ENCODE measurements at regions not wholly inside any gene's neighbourhood (a gene's known extent, or its start where the extent isn't known, plus 50 kb on each side); places are given as distances from the start of the nearest gene placed in this dataset.
"Not testable (repeated sequence)": the region's sequence is repeated elsewhere in the genome, so short reads cannot be mapped to it uniquely, and the experiment has no call there.

DNA sequence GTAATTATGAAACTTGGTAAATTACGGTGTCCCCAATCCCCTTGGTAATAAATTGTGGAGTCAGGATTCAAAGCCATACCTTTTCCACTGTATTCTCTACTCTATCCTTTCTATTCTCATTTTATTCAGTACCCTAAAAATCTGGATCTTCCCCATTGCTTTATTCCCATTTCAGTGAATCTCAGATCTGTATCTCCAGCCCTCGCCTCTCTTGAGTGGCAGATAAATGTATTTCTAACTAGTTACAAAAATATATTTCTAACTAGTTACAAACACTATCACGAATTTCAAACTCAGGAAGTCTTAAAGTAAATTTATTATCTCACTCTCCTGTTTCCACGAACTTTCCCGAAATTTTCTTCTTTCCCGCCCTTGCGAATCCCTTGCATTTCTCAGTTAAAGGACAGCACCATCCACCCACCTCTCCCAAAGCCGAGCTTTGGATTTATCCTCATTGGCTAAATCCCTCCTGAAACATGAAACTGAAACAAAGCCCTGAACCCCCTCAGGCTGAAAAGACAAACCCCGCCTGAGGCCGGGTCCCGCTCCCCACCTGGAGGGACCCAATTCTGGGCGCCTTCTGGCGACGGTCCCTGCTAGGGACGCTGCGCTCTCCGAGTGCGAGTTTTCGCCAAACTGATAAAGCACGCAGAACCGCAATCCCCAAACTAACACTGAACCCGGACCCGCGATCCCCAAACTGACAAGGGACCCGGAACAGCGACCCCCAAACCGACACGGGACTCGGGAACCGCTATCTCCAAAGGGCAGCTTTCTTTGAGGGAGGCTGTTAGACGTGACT is 164.3 kb upstream of the PABPC3 start:
- DNase-seq, result no peak

DNA sequence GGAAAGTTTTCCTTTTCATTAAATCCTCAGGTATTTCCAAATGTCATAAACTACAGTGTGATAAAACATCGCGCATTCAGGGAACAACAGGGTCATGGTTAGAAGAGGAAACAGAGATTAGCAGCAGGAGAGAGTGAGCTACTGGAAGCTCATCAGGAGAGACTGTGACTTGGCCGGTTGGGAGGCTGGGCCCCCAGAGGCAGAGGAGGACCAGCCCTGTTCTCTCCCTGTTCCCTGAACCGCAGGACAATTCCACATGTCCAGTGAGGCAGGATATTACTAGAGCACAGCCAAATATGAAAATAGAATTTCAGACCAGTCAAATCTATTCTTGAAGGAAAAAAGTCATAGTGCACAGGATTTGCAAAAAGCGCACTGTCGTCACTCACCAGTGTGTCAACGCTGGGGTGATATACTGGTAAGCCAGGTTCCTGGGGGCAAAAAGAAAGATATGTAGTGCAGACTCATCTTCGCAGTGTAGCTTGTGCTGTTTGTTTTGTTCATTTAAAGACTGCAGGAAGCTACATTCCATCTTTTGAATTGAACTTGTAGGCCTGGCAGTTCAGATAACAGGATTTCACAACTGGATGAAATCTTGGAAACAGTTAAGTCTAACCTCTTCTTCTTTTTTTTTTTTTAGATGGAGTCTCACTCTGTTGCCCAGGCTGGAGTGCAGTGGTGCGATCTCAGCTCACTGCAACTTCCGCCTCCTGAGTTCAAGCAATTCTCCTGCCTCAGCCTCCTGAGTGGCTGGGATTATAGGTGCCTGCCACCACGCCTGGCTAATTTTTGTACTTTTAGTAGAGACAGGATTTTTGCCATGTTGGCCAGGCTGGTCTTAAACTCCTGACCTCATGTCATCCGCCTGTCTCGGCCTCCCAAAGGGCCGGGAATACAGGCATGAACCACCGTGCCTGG is 162.6 kb upstream of the PABPC3 start:
- DNase-seq, result not testable (repeated sequence)

DNA sequence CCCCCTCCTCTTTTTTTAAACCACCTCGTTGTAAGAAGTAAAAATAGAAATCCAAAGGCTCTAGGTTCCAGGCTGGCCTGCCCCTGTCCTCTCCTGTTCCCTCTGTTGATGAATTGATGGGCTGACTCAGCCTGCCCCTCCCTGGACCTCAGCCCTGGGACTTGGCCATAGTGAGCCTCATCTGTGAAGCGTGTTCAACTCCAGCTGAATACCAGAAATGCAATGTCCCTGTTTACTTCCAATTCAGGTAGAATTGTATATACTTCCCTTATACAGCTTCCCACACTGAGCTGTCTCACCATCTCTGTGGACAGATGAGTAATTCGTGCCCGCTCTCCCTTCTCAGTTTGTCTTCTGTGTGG is 161.9 kb upstream of the PABPC3 start:
- not testable (repeated sequence) for DNase-seq

DNA sequence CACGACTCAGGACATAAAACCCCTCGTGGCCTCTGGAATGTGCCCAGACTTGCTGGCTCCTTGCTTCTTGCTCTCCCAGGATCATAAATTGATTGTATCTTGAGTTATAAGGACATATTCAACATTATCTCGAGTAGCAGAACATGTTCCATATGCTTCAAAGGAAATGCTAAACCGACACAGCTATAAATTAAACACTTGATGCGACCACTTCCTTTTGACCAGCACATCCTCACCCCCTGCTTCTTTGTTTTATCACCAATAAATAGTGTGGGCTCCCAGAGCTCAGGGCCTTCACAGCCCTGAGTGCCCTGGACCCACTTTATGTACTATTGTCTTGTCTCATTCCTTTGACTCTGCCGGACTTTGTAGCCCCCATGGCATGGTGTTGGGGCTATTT is 157.0 kb upstream of the PABPC3 start:
- DNase-seq, result no peak

DNA sequence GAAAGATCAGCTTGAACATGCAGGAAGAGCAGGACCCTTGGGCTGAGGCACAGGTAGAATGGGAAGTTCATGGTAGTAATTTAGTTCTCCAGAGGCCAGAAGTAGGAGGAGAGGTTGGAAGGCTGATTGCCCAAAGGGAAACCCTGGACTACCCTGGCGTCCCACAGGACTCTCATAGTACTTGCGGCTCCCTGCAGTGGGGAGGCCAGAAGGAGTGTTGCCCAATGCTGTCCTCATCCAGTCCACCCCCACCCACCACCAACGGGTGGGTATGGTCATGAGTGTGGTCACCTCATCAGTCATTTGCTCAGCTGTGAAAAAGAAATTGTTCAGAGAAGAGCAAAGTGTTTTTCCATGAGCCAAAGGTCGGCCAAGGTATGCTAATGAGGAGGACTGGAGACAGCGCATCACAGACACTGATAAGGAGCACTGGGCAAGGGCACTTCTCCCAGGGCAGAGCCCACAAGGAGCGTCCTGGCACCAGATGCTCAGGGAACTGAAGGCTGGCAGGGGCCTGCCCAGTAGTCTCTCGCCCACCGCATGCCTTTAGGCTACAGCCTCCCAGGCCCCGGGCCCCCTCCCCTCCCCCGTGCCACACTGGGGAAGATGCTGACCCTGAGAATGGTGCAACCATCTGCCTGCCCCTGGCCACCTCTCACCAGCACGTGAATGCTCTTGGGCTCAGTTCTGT is 154.8 kb upstream of the PABPC3 start:
- DNase-seq, result not testable (repeated sequence)

GRCh38 chr13:24943136-24943535 is 152.8 kb upstream of the PABPC3 start:
- no peak for DNase-seq

- DNase-seq, result not testable (repeated sequence)
Measured at GRCh38 chr13:24944073-24944472, 151.9 kb upstream of the PABPC3 start.

DNA sequence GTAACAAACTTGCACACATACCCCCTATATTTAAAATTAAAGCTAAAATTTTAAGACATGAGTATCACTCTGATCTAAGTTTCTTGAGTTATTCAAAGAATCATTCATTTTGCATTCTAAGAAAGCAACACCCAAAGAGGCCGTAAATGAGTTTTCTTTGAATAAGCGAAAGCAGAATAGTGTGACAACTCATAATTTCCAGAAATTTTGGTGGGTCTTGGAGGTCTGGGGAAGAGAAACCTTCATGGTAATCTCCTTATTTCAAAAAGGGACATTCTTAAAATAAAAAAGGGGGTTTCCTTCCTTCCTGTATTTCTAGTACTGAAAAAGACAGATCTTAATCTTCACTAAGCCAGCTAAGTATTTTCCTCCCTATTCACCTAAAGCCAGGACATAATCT is 147.0 kb upstream of the PABPC3 start:
- not testable (repeated sequence) for DNase-seq

DNA sequence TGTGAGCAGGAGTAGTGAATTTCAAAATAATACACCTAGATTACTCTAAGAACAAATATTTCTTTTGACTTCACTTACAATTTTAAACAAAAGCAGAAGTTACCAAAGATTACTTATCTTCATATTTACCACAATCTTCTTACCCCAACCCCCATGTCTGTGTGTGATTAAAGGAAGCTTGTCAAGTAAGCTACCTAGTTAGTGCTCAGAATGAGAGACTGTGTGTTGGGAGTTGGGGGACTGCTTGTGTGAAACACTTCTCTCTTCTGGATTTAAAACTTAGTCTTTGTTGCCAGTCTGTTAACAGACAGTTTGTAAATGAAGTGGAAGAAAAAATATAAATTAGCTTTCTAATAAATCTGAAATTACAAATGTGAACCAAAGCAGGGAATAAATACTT is 145.3 kb upstream of the PABPC3 start:
- DNase-seq, result not testable (repeated sequence)

DNA sequence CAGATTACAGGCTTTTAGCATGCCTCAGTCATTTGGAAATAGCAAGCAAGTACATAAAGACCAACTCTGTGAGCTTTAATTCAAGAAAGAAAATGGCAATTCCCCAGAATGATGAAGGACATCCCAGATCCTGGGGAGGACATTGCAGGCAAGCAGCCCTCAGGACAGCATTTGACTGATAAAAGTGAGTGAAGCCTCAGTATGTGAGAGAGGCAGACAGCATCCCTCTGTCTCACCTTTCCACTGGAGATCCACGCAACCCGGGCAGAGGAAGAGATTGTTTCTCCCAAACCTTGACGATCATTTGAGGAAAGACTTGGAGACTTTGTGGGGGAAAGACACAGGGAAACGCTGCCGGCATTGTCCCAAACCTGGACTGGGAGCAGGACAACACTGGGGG is 128.0 kb upstream of the PABPC3 start:
- DNase-seq, result not testable (repeated sequence)

DNA sequence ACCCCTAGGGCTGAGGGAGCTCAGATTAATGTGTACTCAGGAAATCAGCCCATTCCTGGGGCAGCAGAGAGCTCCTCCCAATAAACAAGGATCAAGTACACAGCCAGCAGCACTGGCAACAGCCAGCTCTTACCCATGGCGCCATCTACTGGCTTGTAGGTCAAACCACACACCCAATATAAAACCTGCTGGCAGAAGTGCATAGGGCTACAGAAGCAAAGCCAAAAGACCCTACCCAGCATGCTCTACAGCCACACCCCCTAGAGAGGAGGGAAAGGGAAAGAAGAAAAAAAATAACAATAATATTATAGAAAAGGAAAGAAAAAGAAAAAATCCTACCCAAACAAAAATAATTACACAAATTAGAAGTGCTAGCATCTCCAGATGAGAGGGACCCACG is 127.5 kb upstream of the PABPC3 start:
- DNase-seq, result not testable (repeated sequence)

DNA sequence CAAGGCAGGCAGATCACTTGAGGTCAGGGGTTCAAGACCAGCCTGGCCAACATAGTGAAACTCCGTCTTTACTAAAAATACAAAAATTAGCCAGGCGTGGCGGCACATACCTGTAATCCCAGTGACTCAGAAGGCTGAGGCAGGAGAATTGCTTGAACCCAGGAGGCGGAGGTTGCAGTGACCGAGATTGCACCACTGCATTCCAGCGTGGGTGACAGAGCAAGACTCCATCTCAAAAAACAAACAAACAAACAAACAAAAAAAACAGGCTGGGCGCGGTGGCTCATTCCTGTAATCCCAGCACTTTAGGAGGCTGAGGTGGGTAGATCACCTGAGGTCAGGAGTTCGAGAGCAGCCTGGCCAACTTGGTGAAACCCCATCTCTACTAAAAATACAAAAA is 122.8 kb upstream of the PABPC3 start:
- DNase-seq, result not testable (repeated sequence)

- DNase-seq, result not testable (repeated sequence)
Measured at GRCh38 chr13:24981181-24981803, 114.6 kb upstream of the PABPC3 start.

DNA sequence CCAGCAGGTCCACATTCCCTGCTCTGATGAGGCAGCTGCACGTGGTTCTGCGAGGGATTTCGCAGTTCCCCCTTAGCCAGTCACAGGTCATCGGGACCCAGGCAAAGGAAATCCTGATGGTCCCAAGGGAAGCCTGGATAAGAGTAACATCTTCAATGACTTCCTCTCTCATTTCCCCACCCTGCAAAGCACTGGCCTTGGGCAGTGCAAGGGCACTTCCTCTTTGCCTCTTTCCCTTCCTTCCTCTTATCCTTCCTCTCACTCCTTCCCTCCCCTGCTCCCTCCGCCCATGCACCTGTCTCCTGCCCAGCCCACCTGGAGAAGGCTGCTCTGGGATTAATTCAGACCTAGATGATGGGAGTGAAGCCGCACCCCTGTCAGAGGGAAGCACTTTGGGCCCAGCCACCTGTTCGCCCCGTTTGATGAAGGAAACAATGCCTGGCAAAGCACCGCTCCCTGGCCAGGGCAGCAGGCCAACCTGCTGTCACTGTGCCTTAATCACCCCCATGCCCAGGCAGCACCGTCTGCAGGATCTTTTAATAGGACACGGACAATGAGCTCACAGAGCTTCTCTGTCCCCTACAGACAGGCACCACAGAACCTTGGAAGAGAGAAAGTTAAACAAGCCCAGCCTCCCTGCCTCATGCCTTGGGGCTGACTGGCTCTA is 113.5 kb upstream of the PABPC3 start:
- DNase-seq, result no peak

- no peak for DNase-seq
Measured at GRCh38 chr13:24983094-24983493, 112.8 kb upstream of the PABPC3 start.

- no peak for DNase-seq
Measured at GRCh38 chr13:24984134-24984533, 111.8 kb upstream of the PABPC3 start.

- no peak for DNase-seq
Measured at GRCh38 chr13:24985107-24985506, 110.8 kb upstream of the PABPC3 start.

DNA sequence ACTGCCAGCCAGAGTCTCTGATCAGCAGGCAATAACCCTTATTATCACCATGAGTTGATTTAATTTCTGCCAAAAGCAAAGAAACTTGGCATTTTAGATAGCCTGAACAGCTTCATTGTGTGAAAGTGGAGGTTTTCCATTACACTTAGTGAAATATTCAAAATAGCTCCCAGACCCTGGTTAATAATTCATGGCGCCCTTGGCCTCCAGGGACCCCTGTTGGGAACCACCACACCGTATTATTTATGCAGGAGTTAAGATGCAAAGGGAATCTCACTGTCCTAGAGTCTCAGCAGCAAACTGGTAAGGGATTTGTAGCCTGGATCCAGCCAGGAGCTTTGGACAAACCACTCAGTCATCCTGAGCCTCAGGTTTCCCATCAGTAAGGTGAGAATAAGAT is 110.0 kb upstream of the PABPC3 start:
- no peak for DNase-seq

- no peak for DNase-seq
Measured at GRCh38 chr13:24986826-24987225, 109.1 kb upstream of the PABPC3 start.

GRCh38 chr13:24989959-24990358 is 106.0 kb upstream of the PABPC3 start:
- DNase-seq, result not testable (repeated sequence)

GRCh38 chr13:24992946-24993345 is 103.0 kb upstream of the PABPC3 start:
- not testable (repeated sequence) for DNase-seq

- peak; percentile 97 for DNase-seq
Measured at GRCh38 chr13:24995225-24995804, 100.6 kb upstream of the PABPC3 start.
